Fibroblast of lung (primary cell): ENCODE measurements at regions not wholly inside any gene's neighbourhood (a gene's known extent, or its start where the extent isn't known, plus 50 kb on each side); places are given as distances from the start of the nearest gene placed in this dataset.

Experiments
- EZH2 ChIP-seq: IDR thresholded peaks from 2 replicates; pipeline ENCODE4 v1.5.1; 2012; ENCODE audit warnings: low read length, control low read depth, mild to moderate bottlenecking; ENCODE audit errors: missing control alignments
- TF ChIP-seq, protein P1 (sequence below), 2 donors: IDR thresholded peaks in 1 of 2; conservative IDR thresholded peaks in 1 of 2; 1 replicate in 1 of 2; 2 replicates in 1 of 2; pipeline ENCODE4 v1.5.1; 2011 to 2012; ENCODE audit warnings: low read length in 2 of 2, control low read depth in 1 of 2, inconsistent platforms in 1 of 2, low read depth in 1 of 2, mild to moderate bottlenecking in 1 of 2

DNA sequence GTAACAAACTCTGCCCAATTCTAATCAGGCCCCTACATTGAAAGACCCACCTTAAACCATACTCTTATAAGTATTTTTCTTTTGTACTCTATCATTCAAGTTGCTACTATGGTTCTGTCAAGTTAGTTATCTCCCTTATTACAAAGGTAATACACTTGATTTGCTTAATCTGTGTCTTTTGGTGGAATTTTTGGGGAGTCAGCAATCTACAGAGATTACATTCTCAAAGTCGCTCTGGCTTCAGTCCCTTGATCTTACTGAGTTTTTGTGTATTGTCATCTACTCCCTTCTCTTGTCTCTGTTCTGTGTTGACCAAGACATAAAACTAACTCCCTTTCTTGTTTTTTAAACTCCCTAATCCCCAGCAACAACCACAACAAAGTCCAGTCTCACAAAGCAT, 353.1 kb downstream of the LRIG3 start:
- TF ChIP-seq, protein P1, sequence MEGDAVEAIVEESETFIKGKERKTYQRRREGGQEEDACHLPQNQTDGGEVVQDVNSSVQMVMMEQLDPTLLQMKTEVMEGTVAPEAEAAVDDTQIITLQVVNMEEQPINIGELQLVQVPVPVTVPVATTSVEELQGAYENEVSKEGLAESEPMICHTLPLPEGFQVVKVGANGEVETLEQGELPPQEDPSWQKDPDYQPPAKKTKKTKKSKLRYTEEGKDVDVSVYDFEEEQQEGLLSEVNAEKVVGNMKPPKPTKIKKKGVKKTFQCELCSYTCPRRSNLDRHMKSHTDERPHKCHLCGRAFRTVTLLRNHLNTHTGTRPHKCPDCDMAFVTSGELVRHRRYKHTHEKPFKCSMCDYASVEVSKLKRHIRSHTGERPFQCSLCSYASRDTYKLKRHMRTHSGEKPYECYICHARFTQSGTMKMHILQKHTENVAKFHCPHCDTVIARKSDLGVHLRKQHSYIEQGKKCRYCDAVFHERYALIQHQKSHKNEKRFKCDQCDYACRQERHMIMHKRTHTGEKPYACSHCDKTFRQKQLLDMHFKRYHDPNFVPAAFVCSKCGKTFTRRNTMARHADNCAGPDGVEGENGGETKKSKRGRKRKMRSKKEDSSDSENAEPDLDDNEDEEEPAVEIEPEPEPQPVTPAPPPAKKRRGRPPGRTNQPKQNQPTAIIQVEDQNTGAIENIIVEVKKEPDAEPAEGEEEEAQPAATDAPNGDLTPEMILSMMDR (conservative IDR thresholded peaks at IDR 0.05 in 1 of 2, IDR thresholded peaks at IDR 0.05 in 1 of 2; ENCODE audit: low read depth in 1 of 2, low read length in 2 of 2) = no peak
- no peak for TF ChIP-seq EZH2
